Heart left ventricle (tissue), 13 donors: ENCODE measurements at regions not wholly inside any gene's neighbourhood (a gene's known extent, or its start where the extent isn't known, plus 50 kb on each side); places are given as distances from the start of the nearest gene placed in this dataset.

Source experiments
- CTCF ChIP-seq, 12 donors: fragments of 200-600 bp; sonication (generic) in 4 of 12; IDR thresholded peaks; one replicate each; pipeline versions ENCODE4 v1.5.0 to v1.8.0; 2018 to 2022; ENCODE audit warnings: antibody characterized with exemption in 12 of 12, mild to moderate bottlenecking in 5 of 12
- POLR2A ChIP-seq, 2 donors: fragments of 450-650 bp; IDR thresholded peaks; one replicate each; pipeline ENCODE4 v1.6.1; 2017; ENCODE audit warnings: antibody characterized with exemption in 2 of 2, mild to moderate bottlenecking in 2 of 2, moderate library complexity in 2 of 2
- donor health status: ischemic (EF 13 %, LVEDD 7.1; RV severe dilation, severe dysfunction).
- donor health status: DM: no; HTN: yes; CAD: no.
- donor health status: DM: no; HTN: no; CAD: no.
- donor health status: ischemic (EF 25% LVEDD 6.9; RV normal size, moderate dysfunction).
- donor health status: ischemic (EF 25% LVEDD 5.7; RV mildly dilated, moderate dysfunction).
- donor health status: ischemic (EF 35%, LVEDD 5.7; RV mildly dilated, moderate dysfunction).
- donor health status: nonischemic (EF 11% LVEDD 7.7; RV severe dilation, severe dysfunction).
- donor health status: DM: yes; HTN: yes; CAD: no.
- donor health status: PGD.
- donor health status: ischemic (EF 29% LVEDD 5.4; RV normal size, mild dysfunction).
- donor health status: nonischemic (EF 23%, LVEDD 6.1; RV moderate dilation, normal function).

DNA sequence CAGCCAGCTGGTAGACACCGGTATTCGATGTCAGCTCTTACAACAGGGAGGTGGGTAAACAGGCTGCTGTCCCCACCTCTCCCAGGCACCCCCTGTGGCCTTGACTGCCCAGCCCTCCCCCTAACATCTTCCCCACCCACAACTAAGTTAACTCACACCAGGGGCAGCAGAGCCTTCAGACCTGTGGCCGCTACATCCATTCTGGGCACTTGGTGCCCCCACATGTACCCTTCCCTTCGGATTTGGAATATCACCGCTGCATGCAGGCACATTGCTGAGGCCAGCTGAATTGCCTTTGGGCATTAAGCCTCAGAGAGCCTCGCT, 130.3 kb downstream of the MYCN start:
- TF ChIP-seq CTCF (IDR thresholded peaks at IDR 0.05) = no peak
- TF ChIP-seq POLR2A (IDR thresholded peaks at IDR 0.05) = no peak
